Loucy (cell line): ENCODE measurements at regions not wholly inside any gene's neighbourhood (a gene's known extent, or its start where the extent isn't known, plus 50 kb on each side); places are given as distances from the start of the nearest gene placed in this dataset.

Experiments
- H2AFZ ChIP-seq: fragments of 200-600 bp; sonication (generic); 2 replicates; pipeline ENCODE4 v1.6.0; 2016; ENCODE audit warnings: antibody characterized with exemption, mild to moderate bottlenecking, low read length, moderate library complexity
- H3F3A ChIP-seq: fragments of 200-600 bp; 2 replicates; pipeline ENCODE4 v1.6.0; 2016; ENCODE audit warnings: antibody characterized with exemption, low read depth, mild to moderate bottlenecking
- H3K27me3 ChIP-seq: fragments of 200-600 bp; sonication (generic); 2 replicates; pipeline ENCODE4 v1.6.1; 2014; ENCODE audit warnings: low read length, mild to moderate bottlenecking; ENCODE audit not compliant: insufficient read depth, poor library complexity, severe bottlenecking
- H3K36me3 ChIP-seq: fragments of 200-600 bp; sonication (generic); 2 replicates; pipeline ENCODE4 v1.6.1; 2016; ENCODE audit warnings: low read length; ENCODE audit not compliant: insufficient read depth
- H3K4me1 ChIP-seq: fragments of 200-600 bp; sonication (generic); 2 replicates; pipeline ENCODE4 v1.5.1; 2014; ENCODE audit warnings: low read length, mild to moderate bottlenecking; ENCODE audit not compliant: insufficient read depth, poor library complexity, severe bottlenecking
- H3K4me2 ChIP-seq: fragments of 200-600 bp; sonication (generic); 2 replicates; pipeline ENCODE4 v1.6.0; 2014; ENCODE audit warnings: antibody characterized with exemption, low read length, low read depth, mild to moderate bottlenecking; ENCODE audit not compliant: poor library complexity, severe bottlenecking
- H3K4me3 ChIP-seq: fragments of 200-600 bp; sonication (generic); 2 replicates; pipeline ENCODE4 v1.5.1; 2014; ENCODE audit warnings: low read length, mild to moderate bottlenecking, mixed read lengths; ENCODE audit not compliant: poor library complexity, severe bottlenecking
- H3K79me2 ChIP-seq: fragments of 200-600 bp; sonication (generic); 2 replicates; pipeline ENCODE4 v1.6.1; 2014; ENCODE audit warnings: low read length; ENCODE audit not compliant: insufficient read depth
- H3K9ac ChIP-seq: fragments of 200-600 bp; sonication (generic); 2 replicates; pipeline ENCODE4 v1.6.0; 2014; ENCODE audit warnings: mild to moderate bottlenecking, low read depth, low read length, moderate library complexity; ENCODE audit not compliant: poor library complexity, severe bottlenecking
- H3K9me2 ChIP-seq: fragments of 200-600 bp; sonication (generic); replicated peaks from 2 replicates; pipeline ENCODE4 v1.6.1; 2016; ENCODE audit warnings: low read depth, low read length, mixed read lengths
- H3K9me3 ChIP-seq: fragments of 200-600 bp; sonication (generic); 2 replicates; pipeline ENCODE4 v1.6.1; 2014; ENCODE audit warnings: mild to moderate bottlenecking, antibody characterized with exemption, low read length, low read depth; ENCODE audit not compliant: insufficient read depth
- H4K20me1 ChIP-seq: fragments of 200-600 bp; sonication (generic); 2 replicates; pipeline ENCODE4 v1.6.0; 2014; ENCODE audit warnings: antibody characterized with exemption, low read length, mild to moderate bottlenecking; ENCODE audit not compliant: insufficient read depth, poor library complexity, severe bottlenecking
- CTCF ChIP-seq: fragments of 200-600 bp; sonication (generic); conservative IDR thresholded peaks from 2 replicates; pipeline ENCODE4 v1.5.1; 2014; ENCODE audit warnings: mild to moderate bottlenecking, antibody characterized with exemption, low read length
- EZH2phosphoT487 ChIP-seq: fragments of 200-600 bp; IDR thresholded peaks from 2 replicates; pipeline ENCODE4 v1.6.1; 2018; ENCODE audit warnings: antibody characterized with exemption, mild to moderate bottlenecking, moderate library complexity, borderline replicate concordance

GRCh38 chr12:91836264-91836663, 309.4 kb downstream of the BTG1 start:
- no peaks in the 10 kb centered on the region for H3K36me3 ChIP-seq
- H3K4me2 ChIP-seq: no peak overlapping the region
- H4K20me1 ChIP-seq: no peaks in the 10 kb centered on the region
- no peaks in the 10 kb centered on the region for H3K4me1 ChIP-seq
- no peak overlapping the region for H3K9ac ChIP-seq
- TF ChIP-seq EZH2phosphoT487 (no peak), CTCF (no peak)
- no peak overlapping the region for H2AFZ ChIP-seq
- H3F3A ChIP-seq: no peaks in the 10 kb centered on the region
- no peaks in the 10 kb centered on the region for H3K9me2 ChIP-seq
- H3K9me3 ChIP-seq: no peaks in the 10 kb centered on the region
- no peaks in the 10 kb centered on the region for H3K27me3 ChIP-seq
- no peak overlapping the region for H3K4me3 ChIP-seq
- H3K79me2 ChIP-seq: no peaks in the 10 kb centered on the region

- Histone ChIP-seq H4K20me1 (no peaks in the 10 kb centered on the region), H3K27me3 (no peaks in the 10 kb centered on the region), H3K9me3 (no peaks in the 10 kb centered on the region), H3K4me2 (no peak overlapping the region), H3K36me3 (no peaks in the 10 kb centered on the region), H3K9ac (no peak overlapping the region), H3F3A (no peaks in the 10 kb centered on the region), H3K9me2 (no peaks in the 10 kb centered on the region), H3K4me3 (no peak overlapping the region), H3K79me2 (no peaks in the 10 kb centered on the region), H2AFZ (no peak overlapping the region), H3K4me1 (no peaks in the 10 kb centered on the region)
- no peak for TF ChIP-seq EZH2phosphoT487
- TF ChIP-seq CTCF: no peak
Observed at GRCh38 chr12:91835693-91836092, 310.0 kb downstream of the BTG1 start.

GRCh38 chr12:91833780-91834359, 311.8 kb downstream of the BTG1 start:
- Histone ChIP-seq H3K9me2 (no peaks in the 10 kb centered on the region), H3K4me2 (no peak overlapping the region), H4K20me1 (no peaks in the 10 kb centered on the region), H3K36me3 (no peaks in the 10 kb centered on the region), H3K4me3 (no peak overlapping the region), H3K4me1 (no peaks in the 10 kb centered on the region), H3K9ac (no peak overlapping the region), H3K9me3 (no peaks in the 10 kb centered on the region), H3K27me3 (no peaks in the 10 kb centered on the region), H2AFZ (no peak overlapping the region), H3F3A (no peaks in the 10 kb centered on the region), H3K79me2 (no peaks in the 10 kb centered on the region)
- TF ChIP-seq EZH2phosphoT487 (no peak), CTCF (no peak)
